Caco-2 (cell line): ENCODE measurements at regions not wholly inside any gene's neighbourhood (a gene's known extent, or its start where the extent isn't known, plus 50 kb on each side); places are given as distances from the start of the nearest gene placed in this dataset.
"Not testable (repeated sequence)": the region's sequence is repeated elsewhere in the genome, so short reads cannot be mapped to it uniquely, and the experiment has no call there.

Source experiments
- BruUV-seq: library from RNA; stranded (reverse); fragments of 400-500 nt; replicated peaks from 2 replicates; lab custom pipeline; 2021; lab: Mats Ljungman, UMichigan
- CTCF ChIA-PET: fragments of 300-600 bp; sonication (Branson Sonifier 250); formaldehyde crosslinking; loops from one replicate; lab custom pipeline; 2022; ENCODE audit warnings: antibody characterized with exemption; lab: Charles Lee
- POLR2A ChIA-PET: fragments of 300-600 bp; sonication (Branson Sonifier 250); formaldehyde crosslinking; loops from one replicate; lab custom pipeline; 2022; ENCODE audit warnings: antibody characterized with exemption; lab: Charles Lee
- DNase-seq, 2 experiments: peaks; one replicate each; pipeline versions ENCODE4 v3.0.0 to v3.0.0-alpha.2; 2020 to 2022
- H3K27me3 ChIP-seq: replicated peaks from 2 replicates; pipeline ENCODE4 v1.6.0; 2011; ENCODE audit warnings: low read length; ENCODE audit not compliant: control insufficient read depth, insufficient read depth
- H3K36me3 ChIP-seq: 2 replicates; pipeline ENCODE4 v1.5.1; 2011; ENCODE audit warnings: low read length; ENCODE audit not compliant: control insufficient read depth, insufficient read depth
- H3K4me1 ChIP-seq: fragments of 250-450 bp; sonication (Bioruptor Pico); 2 replicates; pipeline ENCODE4 v1.5.1; 2020; ENCODE audit warnings: mild to moderate bottlenecking
- H3K4me3 ChIP-seq: 2 replicates; pipeline ENCODE4 v1.5.1; 2011; ENCODE audit warnings: low read depth, mild to moderate bottlenecking, control low read depth, low read length
- H3K9me3 ChIP-seq: fragments of 250-450 bp; sonication (Bioruptor Pico); 2 replicates; pipeline ENCODE4 v1.5.1; 2020; ENCODE audit warnings: mild to moderate bottlenecking, moderate library complexity
- H3K27ac Mint-ChIP-seq: one replicate; pipeline ENCODE4 v1.8.0; 2022; ENCODE audit warnings: mixed read lengths; ENCODE audit not compliant: unreplicated experiment
- H3K27me3 Mint-ChIP-seq: one replicate; pipeline ENCODE4 v1.8.0; 2022; ENCODE audit warnings: mixed read lengths; ENCODE audit not compliant: insufficient read depth, unreplicated experiment
- H3K36me3 Mint-ChIP-seq: one replicate; pipeline ENCODE4 v1.8.0; 2022; ENCODE audit warnings: mild to moderate bottlenecking, mixed read lengths; ENCODE audit not compliant: insufficient read depth, unreplicated experiment
- H3K4me1 Mint-ChIP-seq: one replicate; pipeline ENCODE4 v1.8.0; 2022; ENCODE audit warnings: low read depth, mixed read lengths; ENCODE audit not compliant: unreplicated experiment
- H3K4me3 Mint-ChIP-seq: one replicate; pipeline ENCODE4 v1.8.0; 2022; ENCODE audit warnings: mild to moderate bottlenecking, moderate library complexity, mixed read lengths; ENCODE audit not compliant: unreplicated experiment
- H3K9me3 Mint-ChIP-seq: one replicate; pipeline ENCODE4 v1.8.0; 2022; ENCODE audit warnings: mixed read lengths; ENCODE audit not compliant: unreplicated experiment
- CTCF ChIP-seq, 2 experiments: fragments of 200-600 bp in 1 of 2; IDR thresholded peaks; 1 replicate in 1 of 2; 2 replicates in 1 of 2; pipeline versions ENCODE4 v1.5.1 to v1.8.0; 2011 to 2022; ENCODE audit warnings: antibody characterized with exemption in 1 of 2, control low read depth in 1 of 2, inconsistent platforms in 1 of 2, low read depth in 1 of 2, low read length in 1 of 2, mild to moderate bottlenecking in 1 of 2, moderate library complexity in 1 of 2; ENCODE audit not compliant: insufficient read depth in 1 of 2, severe bottlenecking in 1 of 2, unreplicated experiment in 1 of 2
- intact Hi-C: fragments of 100-400 bp; cut with micrococcal nuclease; formaldehyde crosslinking; loops from one replicate; pipeline ENCODE4 v1.10.0; 2022; ENCODE audit not compliant: unreplicated experiment

- Mint-ChIP-seq H3K9me3 (no peaks in the 10 kb centered on the region), H3K27me3 (no peaks in the 10 kb centered on the region), H3K4me3 (no peak overlapping the region), H3K4me1 (no peaks in the 10 kb centered on the region), H3K36me3 (no peaks in the 10 kb centered on the region), H3K27ac (no peak overlapping the region)
- Histone ChIP-seq H3K36me3 (no peaks in the 10 kb centered on the region), H3K27me3 (no peaks in the 10 kb centered on the region), H3K4me3 (no peak overlapping the region), H3K4me1 (no peaks in the 10 kb centered on the region), H3K9me3 (no peaks in the 10 kb centered on the region)
- ChIA-PET POLR2A (no interaction called here), CTCF (no interaction called here)
- DNase-seq: no peak
- no peak for TF ChIP-seq CTCF (IDR thresholded peaks at IDR 0.05; ENCODE audit: insufficient read depth in 1 of 2, low read depth in 1 of 2, low read length in 1 of 2, severe bottlenecking in 1 of 2, unreplicated experiment in 1 of 2)
- BruUV-seq: no TSS peak
- intact Hi-C loops: no loop called here
These were observed 339.9 kb upstream of the SPRY2 start for GRCh38 chr13:80680786-80681366.

GRCh38 chr13:80679423-80679822 is 338.5 kb upstream of the SPRY2 start:
- H3K4me3 ChIP-seq: no peak overlapping the region
- H3K4me1 ChIP-seq: no peaks in the 10 kb centered on the region
- POLR2A ChIA-PET: no interaction called here
- no peaks in the 10 kb centered on the region for H3K36me3 Mint-ChIP-seq
- intact Hi-C loops: no loop called here
- H3K27me3 Mint-ChIP-seq: no peaks in the 10 kb centered on the region
- H3K9me3 Mint-ChIP-seq: no peaks in the 10 kb centered on the region
- no peaks in the 10 kb centered on the region for H3K9me3 ChIP-seq
- TF ChIP-seq CTCF (IDR thresholded peaks at IDR 0.05; ENCODE audit: insufficient read depth in 1 of 2, low read depth in 1 of 2, low read length in 1 of 2, severe bottlenecking in 1 of 2, unreplicated experiment in 1 of 2): no peak
- no peaks in the 10 kb centered on the region for H3K27me3 ChIP-seq
- no peaks in the 10 kb centered on the region for H3K4me1 Mint-ChIP-seq
- no peak for DNase-seq
- CTCF ChIA-PET: no interaction called here
- H3K36me3 ChIP-seq: no peaks in the 10 kb centered on the region
- H3K27ac Mint-ChIP-seq: no peak overlapping the region
- H3K4me3 Mint-ChIP-seq: no peak overlapping the region
- no TSS peak for BruUV-seq

- no peaks in the 10 kb centered on the region for H3K27me3 ChIP-seq
- intact Hi-C loops: no loop called here
- no peak for TF ChIP-seq CTCF (IDR thresholded peaks at IDR 0.05; ENCODE audit: insufficient read depth in 1 of 2, low read depth in 1 of 2, low read length in 1 of 2, severe bottlenecking in 1 of 2, unreplicated experiment in 1 of 2)
- Mint-ChIP-seq H3K36me3 (no peaks in the 10 kb centered on the region), H3K27me3 (no peaks in the 10 kb centered on the region), H3K4me3 (no peak overlapping the region), H3K27ac (no peak overlapping the region), H3K4me1 (no peaks in the 10 kb centered on the region), H3K9me3 (no peaks in the 10 kb centered on the region)
- H3K4me3 ChIP-seq: no peak overlapping the region
- H3K36me3 ChIP-seq: no peaks in the 10 kb centered on the region
- ChIA-PET CTCF (no interaction called here), POLR2A (no interaction called here)
- BruUV-seq: no TSS peak
- H3K4me1 ChIP-seq: no peaks in the 10 kb centered on the region
- H3K9me3 ChIP-seq: no peaks in the 10 kb centered on the region; the same call in 1 of the 2 replicates
- DNase-seq: no peak
These were observed 336.3 kb upstream of the SPRY2 start for GRCh38 chr13:80677227-80677626.

GRCh38 chr13:80675442-80675841 is 334.5 kb upstream of the SPRY2 start:
- intact Hi-C loops, H3K36me3 ChIP-seq, H3K4me1 Mint-ChIP-seq, H3K9me3 Mint-ChIP-seq, DNase-seq, H3K4me1 ChIP-seq, H3K27me3 Mint-ChIP-seq, H3K9me3 ChIP-seq, H3K27ac Mint-ChIP-seq, H3K27me3 ChIP-seq, H3K36me3 Mint-ChIP-seq, H3K4me3 ChIP-seq, BruUV-seq, POLR2A ChIA-PET, CTCF ChIA-PET, H3K4me3 Mint-ChIP-seq: not testable (repeated sequence)
